PC-9 (cell line): ENCODE measurements at regions not wholly inside any gene's neighbourhood (a gene's known extent, or its start where the extent isn't known, plus 50 kb on each side); places are given as distances from the start of the nearest gene placed in this dataset.

Experiments
- CTCF ChIP-seq: fragments of 200-600 bp; sonication (generic); conservative IDR thresholded peaks from 2 replicates; pipeline ENCODE4 v1.6.1; 2017; ENCODE audit warnings: mixed run types, antibody characterized with exemption, mild to moderate bottlenecking, moderate library complexity
- EZH2 ChIP-seq: fragments of 200-600 bp; sonication (generic); IDR thresholded peaks from 2 replicates; pipeline ENCODE4 v1.8.0; 2017; ENCODE audit warnings: antibody characterized with exemption, low read depth

DNA sequence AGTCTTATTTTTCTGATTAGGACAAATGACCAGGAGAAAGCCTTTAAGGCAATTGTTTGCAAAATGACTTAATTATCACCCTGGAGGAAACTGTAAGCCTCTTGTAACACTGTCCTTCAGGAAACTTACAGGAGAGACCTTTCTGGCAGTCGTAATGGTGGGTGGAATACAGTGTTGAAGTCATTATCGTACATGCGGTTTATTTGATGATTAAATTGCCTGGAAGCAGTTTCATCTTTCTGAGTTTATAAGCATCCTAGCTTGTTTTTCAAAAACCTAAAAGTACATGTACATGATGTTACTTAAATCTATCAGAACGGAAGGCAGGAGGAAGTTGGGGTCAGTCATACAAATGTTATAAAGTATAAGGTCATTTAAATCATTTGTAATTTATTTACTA, 86.2 kb upstream of the RAB27B start:
- TF ChIP-seq EZH2 (no peak), CTCF (no peak)
